ENCODE measurements at regions not wholly inside any gene's neighbourhood (a gene's known extent, or its start where the extent isn't known, plus 50 kb on each side); places are given as distances from the start of the nearest gene placed in this dataset.

GRCh38 chr10:36177071-36177470 is 535.0 kb upstream of the FZD8 start:
- DNase-seq: no peak
- H3K27me3 Mint-ChIP-seq: no peaks in the 10 kb centered on the region
- H3K4me3 Mint-ChIP-seq: no peak overlapping the region
- H3K36me3 Mint-ChIP-seq (ENCODE audit: low read depth): no peaks in the 10 kb centered on the region
- no peaks in the 10 kb centered on the region for H3K4me1 Mint-ChIP-seq
- CTCF ChIA-PET: no interaction called here
- no peak overlapping the region for H3K27ac Mint-ChIP-seq
- POLR2A ChIA-PET: no interaction called here
- H3K9me3 Mint-ChIP-seq: no peaks in the 10 kb centered on the region

DNA sequence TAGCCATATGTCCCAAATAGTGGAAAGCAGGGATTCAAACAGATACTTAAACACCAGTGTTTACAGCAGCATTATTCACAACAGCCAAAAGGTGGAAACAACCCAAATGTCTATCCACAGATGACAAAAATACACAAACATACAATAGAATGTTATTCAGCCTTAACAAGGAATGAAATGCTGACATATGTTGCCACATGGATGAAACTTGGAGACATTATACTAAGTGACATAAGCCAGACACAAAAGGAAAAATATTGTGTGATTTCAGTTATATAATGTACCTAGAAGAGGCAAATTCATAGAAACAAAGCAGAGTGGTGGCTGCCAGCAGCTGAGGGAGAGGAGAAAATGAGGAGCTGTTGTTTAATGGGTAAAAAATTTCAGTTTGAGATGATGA is 533.9 kb upstream of the FZD8 start:
- Mint-ChIP-seq H3K27ac (no peak overlapping the region), H3K36me3 (ENCODE audit: low read depth) (no peaks in the 10 kb centered on the region), H3K4me1 (no peaks in the 10 kb centered on the region), H3K9me3 (no peaks in the 10 kb centered on the region), H3K4me3 (no peak overlapping the region), H3K27me3 (no peaks in the 10 kb centered on the region)
- ChIA-PET CTCF (no interaction called here), POLR2A (no interaction called here)
- DNase-seq: no peak

- no peak overlapping the region for H3K4me3 Mint-ChIP-seq
- POLR2A ChIA-PET: no interaction called here
Measured at GRCh38 chr10:36173364-36173763, 531.3 kb upstream of the FZD8 start.

DNA sequence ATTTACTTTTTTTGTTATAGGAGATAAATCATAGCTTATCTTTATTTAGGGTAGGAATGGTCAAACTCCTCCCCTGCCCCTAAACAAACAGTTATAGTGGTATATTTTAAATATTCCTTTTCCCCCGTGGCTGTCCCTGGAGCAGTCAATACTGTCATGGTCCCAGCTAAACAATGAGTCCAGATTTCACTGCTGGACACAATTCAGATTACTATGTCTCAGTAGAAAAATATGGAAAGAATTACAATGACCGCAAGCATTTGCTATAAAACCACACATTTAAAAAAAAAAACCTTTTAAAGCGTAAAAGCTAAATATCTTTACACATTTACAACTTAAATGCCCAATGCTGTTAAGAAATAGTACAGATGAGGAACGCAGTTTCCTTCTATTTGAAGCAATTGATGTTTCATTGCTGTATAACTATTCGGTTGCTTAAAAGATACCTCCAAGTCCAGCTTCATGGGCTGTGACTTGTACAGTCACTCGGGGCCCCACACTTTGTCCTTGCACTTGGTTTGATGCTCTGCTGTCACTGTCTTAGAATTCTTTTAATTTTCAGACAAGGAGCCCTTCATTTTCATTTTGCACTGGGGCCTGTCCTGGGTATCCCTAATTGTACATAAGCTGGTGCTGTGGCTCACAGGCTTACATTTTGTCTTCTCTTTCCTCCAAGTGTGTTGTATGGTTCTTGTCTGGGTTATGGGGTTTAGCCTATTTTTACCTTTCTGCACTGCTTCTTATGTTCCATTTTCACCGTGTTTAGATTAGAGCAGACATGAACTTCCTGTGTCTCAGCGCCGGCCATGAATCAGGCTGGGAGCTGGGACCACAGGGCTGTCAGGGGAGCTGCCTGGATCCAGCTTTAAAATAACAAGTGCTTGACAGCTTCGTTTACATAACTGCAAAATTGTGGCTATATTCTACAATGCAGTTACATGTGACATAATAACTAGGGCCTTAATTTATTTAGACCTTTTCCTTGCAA is 530.2 kb upstream of the FZD8 start:
- no peak overlapping the region for H3K27ac Mint-ChIP-seq
- ChIA-PET POLR2A (no interaction called here), CTCF (interaction anchor here (0.7 kb wide), 1 partner anchor 79 kb away, joined by 4 read pairs; no protein-coding TSS in a partner anchor)
- no peaks in the 10 kb centered on the region for H3K27me3 Mint-ChIP-seq
- no peak overlapping the region for H3K4me3 Mint-ChIP-seq
- no peaks in the 10 kb centered on the region for H3K4me1 Mint-ChIP-seq
- H3K9me3 Mint-ChIP-seq: no peaks in the 10 kb centered on the region
- DNase-seq: no peak
- no peaks in the 10 kb centered on the region for H3K36me3 Mint-ChIP-seq (ENCODE audit: low read depth)

More at GRCh38 chr10:36173364-36173763, 531.3 kb upstream of the FZD8 start:
- no peaks in the 10 kb centered on the region for H3K4me1 Mint-ChIP-seq
- CTCF ChIA-PET: no interaction called here
- DNase-seq: no peak
- H3K27ac Mint-ChIP-seq: no peak overlapping the region
- no peaks in the 10 kb centered on the region for H3K9me3 Mint-ChIP-seq
- H3K36me3 Mint-ChIP-seq (ENCODE audit: low read depth): no peaks in the 10 kb centered on the region
- no peaks in the 10 kb centered on the region for H3K27me3 Mint-ChIP-seq

DNA sequence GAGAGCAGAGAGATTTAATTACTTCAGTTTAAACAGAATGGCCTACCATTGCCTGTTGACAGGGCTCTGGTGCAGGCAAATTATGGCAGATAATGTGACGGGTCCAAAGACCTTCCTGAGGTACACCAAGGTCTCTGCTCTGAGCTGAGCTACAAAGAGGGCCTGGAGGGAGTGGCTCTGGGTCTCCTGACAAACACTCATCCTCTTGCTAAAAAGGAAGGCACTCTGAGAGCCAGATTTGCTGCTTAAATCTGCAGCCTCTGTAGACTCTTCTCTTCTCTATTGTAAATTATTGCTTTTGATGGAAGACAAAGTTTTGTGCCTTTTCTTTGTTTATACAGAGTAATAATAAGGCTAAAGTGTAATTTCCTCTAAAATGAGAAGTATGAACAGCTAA is 529.5 kb upstream of the FZD8 start:
- Mint-ChIP-seq H3K4me3 (no peak overlapping the region), H3K36me3 (ENCODE audit: low read depth) (no peaks in the 10 kb centered on the region), H3K9me3 (no peaks in the 10 kb centered on the region), H3K27ac (no peak overlapping the region), H3K4me1 (no peaks in the 10 kb centered on the region), H3K27me3 (no peaks in the 10 kb centered on the region)
- CTCF ChIA-PET: no interaction called here
- DNase-seq: no peak
- POLR2A ChIA-PET: no interaction called here

DNA sequence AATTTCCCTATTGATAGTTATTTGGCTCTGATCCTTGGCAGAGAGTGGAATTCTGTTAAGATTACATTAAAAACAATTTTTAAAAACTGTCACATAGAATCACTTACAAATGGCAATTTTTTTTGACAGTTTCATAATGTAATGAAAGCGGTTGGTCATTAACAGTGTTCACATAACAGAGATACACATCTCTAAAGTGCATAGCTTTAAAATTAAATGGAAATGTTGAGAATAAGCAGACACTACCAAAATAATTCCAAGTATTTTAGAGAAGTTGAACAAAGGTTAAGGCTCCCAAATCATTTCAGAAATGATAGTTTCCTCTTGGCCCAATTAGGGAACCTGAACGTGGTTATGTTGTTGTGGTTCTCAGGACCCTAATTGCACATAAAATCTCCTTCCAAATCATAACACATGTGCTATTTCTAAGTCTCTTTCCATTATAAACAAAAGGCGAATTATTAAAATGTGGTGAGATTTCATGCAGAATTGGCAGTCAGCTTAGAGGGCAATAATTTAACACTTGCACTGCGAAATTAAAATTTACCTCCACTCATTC is 528.9 kb upstream of the FZD8 start:
- H3K9me3 Mint-ChIP-seq: no peaks in the 10 kb centered on the region
- no peak for DNase-seq
- no peak overlapping the region for H3K27ac Mint-ChIP-seq
- H3K36me3 Mint-ChIP-seq (ENCODE audit: low read depth): no peaks in the 10 kb centered on the region
- H3K4me3 Mint-ChIP-seq: no peak overlapping the region
- no peaks in the 10 kb centered on the region for H3K27me3 Mint-ChIP-seq
- POLR2A ChIA-PET: no interaction called here
- no peaks in the 10 kb centered on the region for H3K4me1 Mint-ChIP-seq
- CTCF ChIA-PET: no interaction called here

DNA sequence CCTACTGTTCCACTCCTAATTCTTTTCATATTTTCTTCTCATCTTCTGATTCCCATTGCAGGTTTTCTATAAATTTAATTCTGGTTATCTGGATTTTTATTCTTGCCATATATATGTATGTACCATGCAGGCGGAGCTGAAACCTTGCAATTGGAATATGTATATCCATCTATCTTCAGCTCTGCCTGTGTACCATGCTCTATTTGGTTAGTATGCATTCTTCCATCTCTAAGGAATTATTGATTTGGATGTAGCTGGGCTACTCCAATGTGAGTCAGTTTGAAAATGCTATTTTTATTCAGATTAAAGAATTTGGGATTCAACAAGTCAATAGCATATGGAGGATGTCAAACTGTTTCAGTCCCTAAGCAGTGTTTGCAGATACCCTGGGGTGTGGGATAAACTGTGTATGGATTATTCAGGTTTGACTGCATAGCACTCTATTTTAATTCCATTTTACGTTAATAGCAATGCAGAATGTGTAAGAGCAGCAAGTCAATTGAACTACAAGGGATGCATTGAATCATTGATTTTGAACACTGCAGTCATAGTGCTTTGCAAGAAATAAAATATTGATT is 528.1 kb upstream of the FZD8 start:
- ChIA-PET CTCF (no interaction called here), POLR2A (no interaction called here)
- H3K9me3 Mint-ChIP-seq: peaks cover under 1% of the 10 kb centered on the region
- H3K27ac Mint-ChIP-seq: no peak overlapping the region
- no peaks in the 10 kb centered on the region for H3K36me3 Mint-ChIP-seq (ENCODE audit: low read depth)
- no peaks in the 10 kb centered on the region for H3K27me3 Mint-ChIP-seq
- no peaks in the 10 kb centered on the region for H3K4me1 Mint-ChIP-seq
- no peak overlapping the region for H3K4me3 Mint-ChIP-seq
- DNase-seq: no peak

GRCh38 chr10:36168777-36169176 is 526.7 kb upstream of the FZD8 start:
- H3K27ac Mint-ChIP-seq: no peak overlapping the region
- H3K4me1 Mint-ChIP-seq: no peaks in the 10 kb centered on the region
- CTCF ChIA-PET: no interaction called here
- DNase-seq: no peak
- H3K9me3 Mint-ChIP-seq: peaks cover 2% of the 10 kb centered on the region
- POLR2A ChIA-PET: no interaction called here
- no peaks in the 10 kb centered on the region for H3K36me3 Mint-ChIP-seq (ENCODE audit: low read depth)
- H3K4me3 Mint-ChIP-seq: no peak overlapping the region
- no peaks in the 10 kb centered on the region for H3K27me3 Mint-ChIP-seq

DNA sequence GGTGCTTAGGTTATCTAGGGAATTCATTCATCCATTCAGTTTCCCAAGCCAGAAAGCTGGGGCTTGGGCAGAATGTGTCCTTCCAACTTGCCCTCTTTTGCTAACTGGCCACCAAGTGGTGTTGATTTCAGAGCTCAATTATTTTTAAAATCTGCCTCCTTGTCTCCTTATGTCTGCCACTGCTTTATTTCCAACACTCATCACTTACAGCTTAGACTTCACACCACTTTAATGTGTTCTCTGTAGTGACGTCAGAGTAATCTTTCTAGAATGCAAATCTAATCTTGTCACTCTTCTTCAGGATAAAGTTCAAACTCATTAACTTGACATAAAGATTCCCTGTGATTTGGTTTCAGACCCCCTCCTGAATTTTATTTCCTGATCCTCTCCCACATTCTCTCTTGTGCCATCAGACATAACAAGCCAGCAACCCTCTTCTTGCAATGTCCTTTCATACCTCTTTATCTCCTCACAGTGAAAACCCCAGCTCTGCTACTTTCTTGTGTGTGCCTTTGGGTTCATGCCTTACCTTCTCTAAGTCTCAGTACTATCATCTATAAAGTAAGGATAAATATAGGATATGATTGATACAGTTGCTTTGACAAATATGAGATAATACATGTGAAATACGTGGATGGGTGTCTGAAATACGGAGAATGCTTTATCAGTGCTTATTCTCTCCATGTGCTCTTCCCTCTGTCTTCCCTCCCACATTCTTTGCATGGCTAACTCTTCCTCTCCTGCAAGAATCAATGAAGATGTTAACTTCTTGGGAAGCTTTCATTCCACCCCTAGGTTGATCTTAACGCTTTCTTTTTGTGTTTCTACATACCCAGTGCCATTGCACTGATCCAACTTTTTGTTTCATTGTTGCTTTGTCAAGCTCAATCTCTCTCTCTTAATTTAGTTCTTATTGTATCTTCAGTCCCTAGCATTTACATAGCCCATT is 522.7 kb upstream of the FZD8 start:
- H3K4me3 Mint-ChIP-seq: no peak overlapping the region
- H3K4me1 Mint-ChIP-seq: no peaks in the 10 kb centered on the region
- DNase-seq: no peak
- ChIA-PET CTCF (no interaction called here), POLR2A (no interaction called here)
- no peak overlapping the region for H3K27ac Mint-ChIP-seq
- H3K27me3 Mint-ChIP-seq: no peaks in the 10 kb centered on the region
- no peaks in the 10 kb centered on the region for H3K36me3 Mint-ChIP-seq (ENCODE audit: low read depth)
- peaks cover 2% of the 10 kb centered on the region for H3K9me3 Mint-ChIP-seq

GRCh38 chr10:36163827-36164226 is 521.7 kb upstream of the FZD8 start:
- ChIA-PET POLR2A (no interaction called here), CTCF (no interaction called here)
- Mint-ChIP-seq H3K36me3 (ENCODE audit: low read depth) (no peaks in the 10 kb centered on the region), H3K27me3 (no peaks in the 10 kb centered on the region), H3K4me1 (no peaks in the 10 kb centered on the region), H3K4me3 (no peak overlapping the region), H3K27ac (no peak overlapping the region), H3K9me3 (peaks cover 4% of the 10 kb centered on the region)
- DNase-seq: no peak

DNA sequence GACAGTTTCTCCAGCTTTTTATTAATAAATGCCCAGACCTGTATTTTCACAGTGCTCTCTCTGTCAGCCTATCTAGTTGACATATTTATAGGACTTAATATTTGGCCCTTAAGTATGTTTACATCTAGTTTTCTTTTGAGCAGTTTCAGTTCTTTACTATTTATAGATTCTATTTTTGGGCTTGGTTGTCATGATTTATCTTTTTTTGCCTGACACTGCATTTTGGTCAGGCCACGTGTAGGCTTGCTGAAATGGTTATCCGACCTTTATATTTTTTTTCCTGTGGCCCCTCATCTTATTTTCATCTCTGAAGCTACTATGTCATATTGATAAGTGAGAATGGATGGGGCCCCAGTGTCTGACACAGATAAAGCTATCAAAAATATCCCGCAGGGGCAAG is 515.4 kb upstream of the FZD8 start:
- DNase-seq: no peak
- no peaks in the 10 kb centered on the region for H3K36me3 Mint-ChIP-seq (ENCODE audit: low read depth)
- no peaks in the 10 kb centered on the region for H3K4me1 Mint-ChIP-seq
- no peak overlapping the region for H3K27ac Mint-ChIP-seq
- POLR2A ChIA-PET: no interaction called here
- H3K27me3 Mint-ChIP-seq: no peaks in the 10 kb centered on the region
- peaks cover 6% of the 10 kb centered on the region for H3K9me3 Mint-ChIP-seq
- no peak overlapping the region for H3K4me3 Mint-ChIP-seq
- CTCF ChIA-PET: no interaction called here

GRCh38 chr10:36148207-36148606 is 506.1 kb upstream of the FZD8 start:
- Mint-ChIP-seq H3K4me1 (no peaks in the 10 kb centered on the region), H3K9me3 (peaks cover 11% of the 10 kb centered on the region), H3K27me3 (no peaks in the 10 kb centered on the region), H3K36me3 (ENCODE audit: low read depth) (no peaks in the 10 kb centered on the region), H3K4me3 (no peak overlapping the region), H3K27ac (no peak overlapping the region)
- POLR2A ChIA-PET: no interaction called here
- CTCF ChIA-PET: no interaction called here
- DNase-seq: no peak

- ChIA-PET CTCF (no interaction called here), POLR2A (no interaction called here)
- DNase-seq: no peak
- no peaks in the 10 kb centered on the region for H3K4me1 Mint-ChIP-seq
- H3K36me3 Mint-ChIP-seq (ENCODE audit: low read depth): no peaks in the 10 kb centered on the region
- no peak overlapping the region for H3K4me3 Mint-ChIP-seq
- no peak overlapping the region for H3K27ac Mint-ChIP-seq
- H3K27me3 Mint-ChIP-seq: no peaks in the 10 kb centered on the region
- peaks cover 11% of the 10 kb centered on the region for H3K9me3 Mint-ChIP-seq
Measured at GRCh38 chr10:36147529-36147928, 505.4 kb upstream of the FZD8 start.

Data from activated CD4-positive, alpha-beta T cell treated with anti-CD3 and anti-CD28 coated beads, Interleukin-2, amount 10 ng/mL, durations not matched to agents 7 days and 5 days (primary cell).